ENCODE measurements at regions not wholly inside any gene's neighbourhood (a gene's known extent, or its start where the extent isn't known, plus 50 kb on each side); places are given as distances from the start of the nearest gene placed in this dataset.

- TF ChIP-seq EZH2 (IDR thresholded peaks at IDR 0.05; ENCODE audit: borderline replicate concordance, insufficient read depth, low read depth, low read length, poor library complexity, severe bottlenecking) (no peak), CTCF (IDR thresholded peaks at IDR 0.05) (no peak)
Observed at GRCh38 chr3:18019161-18019495, 276.7 kb upstream of the TBC1D5 start.

Data from B cell (primary cell).